ENCODE measurements at regions not wholly inside any gene's neighbourhood (a gene's known extent, or its start where the extent isn't known, plus 50 kb on each side); places are given as distances from the start of the nearest gene placed in this dataset.

DNA sequence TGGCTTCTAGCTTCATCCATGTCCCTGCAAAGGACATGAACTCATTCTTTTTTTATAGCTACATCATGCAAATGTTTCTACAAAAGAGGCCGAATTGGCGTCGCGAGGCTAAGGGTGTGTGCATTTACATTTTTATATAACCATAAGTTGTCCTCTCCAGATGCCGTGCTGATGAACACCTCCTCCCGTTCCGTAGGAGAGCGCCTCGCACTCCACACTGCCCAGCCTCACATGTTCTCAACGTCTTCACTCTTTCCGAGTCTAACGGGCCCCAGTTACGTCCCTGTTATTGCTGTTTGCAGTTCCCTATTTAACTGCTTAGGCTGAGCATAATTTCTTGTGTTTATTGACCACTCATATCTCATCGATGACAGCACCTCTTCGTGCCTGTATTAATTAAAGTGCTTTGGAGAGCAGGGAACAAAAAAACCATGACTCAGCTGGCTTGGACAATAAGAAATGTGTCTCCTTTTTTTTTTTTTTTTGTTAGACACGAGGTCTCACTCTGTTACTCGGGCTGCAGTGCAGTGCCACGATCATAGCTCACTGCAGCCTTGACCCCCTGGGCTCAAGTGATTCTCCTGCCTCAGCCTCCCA, 113.5 kb upstream of the SDK1 start:
- Histone ChIP-seq H3K27ac (ENCODE audit: insufficient read depth, low read length) (no peak overlapping the region), H3K9ac (ENCODE audit: insufficient read depth, low read length) (no peak overlapping the region), H3K4me1 (ENCODE audit: control insufficient read depth, extremely low read depth, insufficient read depth, low read length) (no peaks in the 10 kb centered on the region), H3K27me3 (ENCODE audit: control insufficient read depth, insufficient read depth, low read length) (no peaks in the 10 kb centered on the region), H2AFZ (ENCODE audit: low read length) (no peak overlapping the region), H3K4me2 (ENCODE audit: extremely low read depth, insufficient read depth, low read length) (no peak overlapping the region), H3K79me2 (ENCODE audit: control insufficient read depth, insufficient read depth, low read length) (no peaks in the 10 kb centered on the region), H3K4me3 (replicated peaks in 1 of 4; ENCODE audit: control extremely low read depth in 1 of 4, insufficient read depth in 1 of 4, low read depth in 3 of 4, low read length in 4 of 4) (no peak overlapping the region), H4K20me1 (ENCODE audit: control insufficient read depth, extremely low read depth, insufficient read depth, low read length) (no peaks in the 10 kb centered on the region), H3K9me3 (ENCODE audit: control insufficient read depth, insufficient read depth, low read depth, low read length) (no peaks in the 10 kb centered on the region), H3K36me3 (ENCODE audit: control insufficient read depth, insufficient read depth, low read length) (no peaks in the 10 kb centered on the region)
- TF ChIP-seq EZH2 (IDR thresholded peaks at IDR 0.05; ENCODE audit: low read length, missing control alignments), result no peak
- TF ChIP-seq, protein P1, sequence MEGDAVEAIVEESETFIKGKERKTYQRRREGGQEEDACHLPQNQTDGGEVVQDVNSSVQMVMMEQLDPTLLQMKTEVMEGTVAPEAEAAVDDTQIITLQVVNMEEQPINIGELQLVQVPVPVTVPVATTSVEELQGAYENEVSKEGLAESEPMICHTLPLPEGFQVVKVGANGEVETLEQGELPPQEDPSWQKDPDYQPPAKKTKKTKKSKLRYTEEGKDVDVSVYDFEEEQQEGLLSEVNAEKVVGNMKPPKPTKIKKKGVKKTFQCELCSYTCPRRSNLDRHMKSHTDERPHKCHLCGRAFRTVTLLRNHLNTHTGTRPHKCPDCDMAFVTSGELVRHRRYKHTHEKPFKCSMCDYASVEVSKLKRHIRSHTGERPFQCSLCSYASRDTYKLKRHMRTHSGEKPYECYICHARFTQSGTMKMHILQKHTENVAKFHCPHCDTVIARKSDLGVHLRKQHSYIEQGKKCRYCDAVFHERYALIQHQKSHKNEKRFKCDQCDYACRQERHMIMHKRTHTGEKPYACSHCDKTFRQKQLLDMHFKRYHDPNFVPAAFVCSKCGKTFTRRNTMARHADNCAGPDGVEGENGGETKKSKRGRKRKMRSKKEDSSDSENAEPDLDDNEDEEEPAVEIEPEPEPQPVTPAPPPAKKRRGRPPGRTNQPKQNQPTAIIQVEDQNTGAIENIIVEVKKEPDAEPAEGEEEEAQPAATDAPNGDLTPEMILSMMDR (conservative IDR thresholded peaks at IDR 0.05 in 1 of 2, IDR thresholded peaks at IDR 0.05 in 1 of 2; ENCODE audit: low read depth in 1 of 2, low read length in 2 of 2), result no peak
- peak in 1 of 2 donors; percentile 38 for DNase-seq (ENCODE audit: low read depth in 2 of 2)

DNA sequence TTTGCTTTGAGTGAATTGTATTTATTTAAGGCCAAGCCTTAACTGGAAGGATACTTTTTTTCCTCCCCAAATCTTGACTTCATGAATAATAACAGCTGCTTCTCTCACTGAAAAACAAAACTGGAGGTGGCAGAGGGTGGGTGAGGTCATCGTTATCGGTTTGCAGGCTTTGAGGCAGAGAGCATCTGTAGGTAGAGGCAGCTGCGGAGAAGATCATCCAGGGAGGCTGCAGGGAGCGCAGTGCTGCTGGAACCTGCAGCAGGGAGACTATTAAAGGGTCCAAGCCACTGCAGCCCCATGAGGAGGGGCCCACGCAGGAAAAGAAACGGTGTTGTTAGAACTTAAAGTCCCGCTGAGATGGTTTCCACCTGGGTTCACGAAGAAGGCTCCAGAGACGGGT, 112.1 kb upstream of the SDK1 start:
- TF ChIP-seq EZH2 (IDR thresholded peaks at IDR 0.05; ENCODE audit: low read length, missing control alignments), result no peak
- TF ChIP-seq, protein P1 (conservative IDR thresholded peaks at IDR 0.05 in 1 of 2, IDR thresholded peaks at IDR 0.05 in 1 of 2; ENCODE audit: low read depth in 1 of 2, low read length in 2 of 2), result no peak
- no peak overlapping the region for H3K27ac ChIP-seq (ENCODE audit: insufficient read depth, low read length)
- no peaks in the 10 kb centered on the region for H3K36me3 ChIP-seq (ENCODE audit: control insufficient read depth, insufficient read depth, low read length)
- H3K4me2 ChIP-seq (ENCODE audit: extremely low read depth, insufficient read depth, low read length), result no peak overlapping the region
- no peaks in the 10 kb centered on the region for H4K20me1 ChIP-seq (ENCODE audit: control insufficient read depth, extremely low read depth, insufficient read depth, low read length)
- DNase-seq (ENCODE audit: low read depth in 2 of 2), result no peak
- H2AFZ ChIP-seq (ENCODE audit: low read length), result no peak overlapping the region
- no peak overlapping the region for H3K9ac ChIP-seq (ENCODE audit: insufficient read depth, low read length)
- H3K79me2 ChIP-seq (ENCODE audit: control insufficient read depth, insufficient read depth, low read length), result no peaks in the 10 kb centered on the region
- no peaks in the 10 kb centered on the region for H3K4me1 ChIP-seq (ENCODE audit: control insufficient read depth, extremely low read depth, insufficient read depth, low read length)
- no peaks in the 10 kb centered on the region for H3K27me3 ChIP-seq (ENCODE audit: control insufficient read depth, insufficient read depth, low read length)
- H3K4me3 ChIP-seq (replicated peaks in 1 of 4; ENCODE audit: control extremely low read depth in 1 of 4, insufficient read depth in 1 of 4, low read depth in 3 of 4, low read length in 4 of 4), result no peak overlapping the region
- H3K9me3 ChIP-seq (ENCODE audit: control insufficient read depth, insufficient read depth, low read depth, low read length), result no peaks in the 10 kb centered on the region

- Histone ChIP-seq H3K9me3 (ENCODE audit: control insufficient read depth, insufficient read depth, low read depth, low read length) (no peaks in the 10 kb centered on the region), H3K9ac (ENCODE audit: insufficient read depth, low read length) (no peak overlapping the region), H3K27ac (ENCODE audit: insufficient read depth, low read length) (no peak overlapping the region), H4K20me1 (ENCODE audit: control insufficient read depth, extremely low read depth, insufficient read depth, low read length) (no peaks in the 10 kb centered on the region), H3K4me2 (ENCODE audit: extremely low read depth, insufficient read depth, low read length) (no peak overlapping the region), H3K36me3 (ENCODE audit: control insufficient read depth, insufficient read depth, low read length) (no peaks in the 10 kb centered on the region), H3K79me2 (ENCODE audit: control insufficient read depth, insufficient read depth, low read length) (no peaks in the 10 kb centered on the region), H3K4me1 (ENCODE audit: control insufficient read depth, extremely low read depth, insufficient read depth, low read length) (peaks cover 2% of the 10 kb centered on the region), H3K27me3 (ENCODE audit: control insufficient read depth, insufficient read depth, low read length) (no peaks in the 10 kb centered on the region), H3K4me3 (replicated peaks in 1 of 4; ENCODE audit: control extremely low read depth in 1 of 4, insufficient read depth in 1 of 4, low read depth in 3 of 4, low read length in 4 of 4) (no peak overlapping the region), H2AFZ (ENCODE audit: low read length) (no peak overlapping the region)
- TF ChIP-seq, protein P1 (conservative IDR thresholded peaks at IDR 0.05 in 1 of 2, IDR thresholded peaks at IDR 0.05 in 1 of 2; ENCODE audit: low read depth in 1 of 2, low read length in 2 of 2), result no peak
- no peak for TF ChIP-seq EZH2 (IDR thresholded peaks at IDR 0.05; ENCODE audit: low read length, missing control alignments)
- DNase-seq (ENCODE audit: low read depth in 2 of 2), result no peak
Observed at GRCh38 chr7:3191548-3191947, 109.5 kb upstream of the SDK1 start.

Data from fibroblast of lung (primary cell).